OCI-LY7 (cell line): ENCODE measurements at regions not wholly inside any gene's neighbourhood (a gene's known extent, or its start where the extent isn't known, plus 50 kb on each side); places are given as distances from the start of the nearest gene placed in this dataset.
A peak's percentile ranks its signal among the peaks of the same experiment; 100 is the strongest.

Source experiments
- BruUV-seq: library from RNA; stranded (reverse); fragments of 400-500 nt; replicated peaks from 2 replicates; lab custom pipeline; 2021; lab: Mats Ljungman, UMichigan
- CTCF ChIA-PET: fragments of 300-600 bp; sonication (Branson Sonifier 250); formaldehyde crosslinking; loops from one replicate; lab custom pipeline; 2022; ENCODE audit warnings: antibody characterized with exemption; ENCODE audit not compliant: unreplicated experiment; lab: Charles Lee
- POLR2A ChIA-PET: fragments of 300-600 bp; sonication (Branson Sonifier 250); formaldehyde crosslinking; loops from one replicate; lab custom pipeline; 2022; ENCODE audit warnings: antibody characterized with exemption; lab: Charles Lee
- DNase-seq: peaks from one replicate; pipeline ENCODE4 v3.0.0-alpha.2; 2015; ENCODE audit warnings: low spot score
- H2AFZ ChIP-seq: fragments of 200-600 bp; sonication (generic), shearing (Covaris generic); 2 replicates; pipeline ENCODE4 v1.6.1; 2014; ENCODE audit warnings: mild to moderate bottlenecking, antibody characterized with exemption, low read length, moderate library complexity
- H3K27ac ChIP-seq: fragments of 200-600 bp; sonication (generic); 2 replicates; pipeline ENCODE4 v1.5.1; 2014; ENCODE audit warnings: mixed run types, low read depth, mild to moderate bottlenecking, moderate library complexity, low read length, inconsistent platforms; ENCODE audit not compliant: poor library complexity, severe bottlenecking
- H3K36me3 ChIP-seq: fragments of 200-600 bp; sonication (generic); 2 replicates; pipeline ENCODE4 v1.6.1; 2014; ENCODE audit warnings: mild to moderate bottlenecking, antibody characterized with exemption, low read length, moderate library complexity, mixed read lengths; ENCODE audit not compliant: insufficient read depth
- H3K4me1 ChIP-seq: fragments of 200-600 bp; sonication (generic); 2 replicates; pipeline ENCODE4 v1.5.1; 2014; ENCODE audit warnings: mild to moderate bottlenecking, low read length; ENCODE audit not compliant: insufficient read depth, poor library complexity, severe bottlenecking
- H3K4me2 ChIP-seq: fragments of 200-600 bp; sonication (generic); 2 replicates; pipeline ENCODE4 v1.6.1; 2014; ENCODE audit warnings: mild to moderate bottlenecking, low read length
- H3K4me3 ChIP-seq: fragments of 200-600 bp; sonication (generic); 2 replicates; pipeline ENCODE4 v1.5.1; 2014; ENCODE audit warnings: mild to moderate bottlenecking, low read depth, low read length; ENCODE audit not compliant: poor library complexity, severe bottlenecking
- H3K79me2 ChIP-seq: fragments of 200-600 bp; sonication (generic); 2 replicates; pipeline ENCODE4 v1.6.1; 2016; ENCODE audit warnings: low read depth, mild to moderate bottlenecking, low read length, moderate library complexity, mixed read lengths; ENCODE audit not compliant: insufficient read depth
- H3K9me2 ChIP-seq: fragments of 200-600 bp; sonication (generic); 2 replicates; pipeline ENCODE4 v1.6.1; 2016; ENCODE audit warnings: mild to moderate bottlenecking, low read length, mixed read lengths; ENCODE audit not compliant: insufficient read depth
- H3K9me3 ChIP-seq: fragments of 200-600 bp; sonication (generic); 2 replicates; pipeline ENCODE4 v1.6.1; 2014; ENCODE audit warnings: mild to moderate bottlenecking, mixed run types, low read length, mixed read lengths
- H4K20me1 ChIP-seq: fragments of 200-600 bp; sonication (generic); 2 replicates; pipeline ENCODE4 v1.6.1; 2014; ENCODE audit warnings: mild to moderate bottlenecking, antibody characterized with exemption, low read length, moderate library complexity, mixed read lengths; ENCODE audit not compliant: insufficient read depth
- EZH2phosphoT487 ChIP-seq: fragments of 200-600 bp; sonication (generic); IDR thresholded peaks from 2 replicates; pipeline ENCODE4 v1.6.1; 2018; ENCODE audit warnings: low read depth, borderline replicate concordance, mild to moderate bottlenecking, mixed run types, antibody characterized with exemption, low read length, moderate library complexity, mixed read lengths
- intact Hi-C: fragments of 100-400 bp; cut with micrococcal nuclease; formaldehyde crosslinking; loops from one replicate; pipeline ENCODE4 v1.10.0; 2022; ENCODE audit not compliant: unreplicated experiment
- TF ChIP-seq, protein P1 (sequence below): fragments of 200-600 bp; sonication (generic); conservative IDR thresholded peaks from 2 replicates; pipeline ENCODE4 v1.5.1; 2014; ENCODE audit warnings: mild to moderate bottlenecking, antibody characterized with exemption, low read length, moderate library complexity, mixed read lengths

DNA sequence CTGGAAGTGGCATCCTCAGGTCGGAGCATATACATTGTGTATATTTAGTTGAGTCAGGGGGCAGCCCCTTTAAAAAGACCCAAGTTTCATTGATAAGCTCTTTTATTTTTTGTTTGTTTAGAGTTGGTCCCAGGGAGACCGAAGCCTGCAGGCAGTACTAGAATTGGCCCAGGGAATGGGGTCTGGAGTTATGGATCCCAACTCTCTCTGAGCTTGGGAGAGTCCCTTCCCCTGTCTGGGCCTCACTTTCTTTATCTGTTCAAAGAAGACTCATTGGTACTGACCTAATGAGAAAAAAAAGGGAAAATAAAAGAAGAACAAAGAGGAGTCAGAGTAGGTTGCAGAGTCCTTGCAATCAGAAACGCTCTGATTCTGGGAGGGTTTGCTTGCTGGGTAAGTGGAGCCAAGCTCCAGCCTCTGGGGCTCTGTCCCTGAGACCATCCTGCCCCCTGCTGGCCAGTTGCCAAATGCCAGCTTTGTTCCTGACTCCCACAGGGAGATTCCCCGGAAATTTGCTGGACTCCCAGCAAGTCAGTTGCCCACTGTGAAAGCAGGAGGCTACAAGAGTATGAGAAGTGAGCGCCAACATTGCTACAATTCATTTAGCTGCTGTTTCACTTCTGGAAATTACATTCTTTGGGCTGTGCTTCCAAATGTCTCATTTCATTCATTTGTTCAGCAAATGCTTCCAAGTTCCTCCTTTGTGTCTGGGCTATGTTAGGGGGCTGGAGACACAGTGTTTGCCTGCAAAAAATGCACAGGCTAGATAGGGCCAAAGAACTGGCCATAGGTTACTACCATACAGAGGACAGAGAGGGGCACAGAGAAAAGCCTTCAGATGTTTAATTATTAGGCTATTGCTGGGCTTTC is 156.2 kb downstream of the MELK start:
- CTCF ChIA-PET, result interaction anchor here (0.8 to 1.5 kb wide), 4 partner anchors 88 to 321 kb away, joined by 3 to 11 read pairs (median 4); no protein-coding TSS in a partner anchor
- Histone ChIP-seq H4K20me1 (no peaks in the 10 kb centered on the region), H3K9me3 (no peaks in the 10 kb centered on the region), H3K79me2 (no peaks in the 10 kb centered on the region), H3K4me1 (peaks cover 16% of the 10 kb centered on the region), H3K4me3 (no peak overlapping the region), H3K4me2 (no peak overlapping the region), H3K9me2 (no peaks in the 10 kb centered on the region), H3K36me3 (no peaks in the 10 kb centered on the region), H3K27ac (no peak overlapping the region), H2AFZ (no peak overlapping the region; the same call in 1 of the 2 replicates)
- no TSS peak for BruUV-seq
- intact Hi-C loops, result loop anchor here (1.0 kb wide), 3 partner anchors 91 to 322 kb away; no protein-coding TSS in a partner anchor
- TF ChIP-seq EZH2phosphoT487, result no peak
- TF ChIP-seq, protein P1, sequence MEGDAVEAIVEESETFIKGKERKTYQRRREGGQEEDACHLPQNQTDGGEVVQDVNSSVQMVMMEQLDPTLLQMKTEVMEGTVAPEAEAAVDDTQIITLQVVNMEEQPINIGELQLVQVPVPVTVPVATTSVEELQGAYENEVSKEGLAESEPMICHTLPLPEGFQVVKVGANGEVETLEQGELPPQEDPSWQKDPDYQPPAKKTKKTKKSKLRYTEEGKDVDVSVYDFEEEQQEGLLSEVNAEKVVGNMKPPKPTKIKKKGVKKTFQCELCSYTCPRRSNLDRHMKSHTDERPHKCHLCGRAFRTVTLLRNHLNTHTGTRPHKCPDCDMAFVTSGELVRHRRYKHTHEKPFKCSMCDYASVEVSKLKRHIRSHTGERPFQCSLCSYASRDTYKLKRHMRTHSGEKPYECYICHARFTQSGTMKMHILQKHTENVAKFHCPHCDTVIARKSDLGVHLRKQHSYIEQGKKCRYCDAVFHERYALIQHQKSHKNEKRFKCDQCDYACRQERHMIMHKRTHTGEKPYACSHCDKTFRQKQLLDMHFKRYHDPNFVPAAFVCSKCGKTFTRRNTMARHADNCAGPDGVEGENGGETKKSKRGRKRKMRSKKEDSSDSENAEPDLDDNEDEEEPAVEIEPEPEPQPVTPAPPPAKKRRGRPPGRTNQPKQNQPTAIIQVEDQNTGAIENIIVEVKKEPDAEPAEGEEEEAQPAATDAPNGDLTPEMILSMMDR, result peak; percentile 99
- peak; percentile 81 for DNase-seq
- POLR2A ChIA-PET, result interaction anchor here (0.7 to 1.2 kb wide), 3 partner anchors 63 to 94 kb away, joined by 3 to 5 read pairs (median 3); no protein-coding TSS in a partner anchor

DNA sequence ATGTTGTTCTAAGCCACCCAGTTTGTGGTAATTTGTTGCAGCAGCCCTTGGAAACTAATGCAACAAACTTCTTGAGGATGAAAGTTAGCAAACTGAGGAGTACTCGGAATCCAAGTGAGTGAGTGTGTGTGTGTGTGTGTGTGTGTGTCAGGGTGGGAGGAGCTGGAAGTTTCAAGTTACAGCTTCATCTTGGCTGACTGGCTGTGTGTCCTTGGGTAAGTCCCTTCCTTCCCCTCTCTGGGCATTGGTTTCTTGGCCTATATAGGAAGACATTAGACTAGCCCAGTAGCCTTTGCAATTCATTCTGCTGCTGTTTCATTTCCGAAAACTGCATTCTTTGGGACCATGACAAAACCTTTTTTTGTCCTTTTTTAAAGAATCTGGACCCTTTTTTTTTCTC is 157.2 kb downstream of the MELK start:
- H3K27ac ChIP-seq, result no peak overlapping the region
- POLR2A ChIA-PET, result no interaction called here

More for the DNA sequence above, 157.2 kb downstream of the MELK start:
- no peak for DNase-seq
- TF ChIP-seq, protein P1, result no peak
- Histone ChIP-seq H3K4me2 (no peak overlapping the region), H3K9me2 (no peaks in the 10 kb centered on the region), H3K79me2 (no peaks in the 10 kb centered on the region), H2AFZ (no peak overlapping the region), H3K4me1 (peaks cover 16% of the 10 kb centered on the region), H3K4me3 (no peak overlapping the region), H3K9me3 (no peaks in the 10 kb centered on the region), H3K36me3 (no peaks in the 10 kb centered on the region), H4K20me1 (no peaks in the 10 kb centered on the region)
- no TSS peak for BruUV-seq
- intact Hi-C loops, result loop anchor here (1.0 kb wide), 3 partner anchors 92 to 323 kb away; no protein-coding TSS in a partner anchor
- CTCF ChIA-PET, result no interaction called here
